Activated CD4-positive, alpha-beta T cell treated with anti-CD3 and anti-CD28 coated beads, Interleukin-2, amount 50 U/mL, for 4 hours (primary cell): ENCODE measurements at regions not wholly inside any gene's neighbourhood (a gene's known extent, or its start where the extent isn't known, plus 50 kb on each side); places are given as distances from the start of the nearest gene placed in this dataset.

ENCODE experiments used
- DNase-seq, 2 experiments: peaks; one replicate each; pipeline ENCODE4 v3.0.0-alpha.2; 2020

DNA sequence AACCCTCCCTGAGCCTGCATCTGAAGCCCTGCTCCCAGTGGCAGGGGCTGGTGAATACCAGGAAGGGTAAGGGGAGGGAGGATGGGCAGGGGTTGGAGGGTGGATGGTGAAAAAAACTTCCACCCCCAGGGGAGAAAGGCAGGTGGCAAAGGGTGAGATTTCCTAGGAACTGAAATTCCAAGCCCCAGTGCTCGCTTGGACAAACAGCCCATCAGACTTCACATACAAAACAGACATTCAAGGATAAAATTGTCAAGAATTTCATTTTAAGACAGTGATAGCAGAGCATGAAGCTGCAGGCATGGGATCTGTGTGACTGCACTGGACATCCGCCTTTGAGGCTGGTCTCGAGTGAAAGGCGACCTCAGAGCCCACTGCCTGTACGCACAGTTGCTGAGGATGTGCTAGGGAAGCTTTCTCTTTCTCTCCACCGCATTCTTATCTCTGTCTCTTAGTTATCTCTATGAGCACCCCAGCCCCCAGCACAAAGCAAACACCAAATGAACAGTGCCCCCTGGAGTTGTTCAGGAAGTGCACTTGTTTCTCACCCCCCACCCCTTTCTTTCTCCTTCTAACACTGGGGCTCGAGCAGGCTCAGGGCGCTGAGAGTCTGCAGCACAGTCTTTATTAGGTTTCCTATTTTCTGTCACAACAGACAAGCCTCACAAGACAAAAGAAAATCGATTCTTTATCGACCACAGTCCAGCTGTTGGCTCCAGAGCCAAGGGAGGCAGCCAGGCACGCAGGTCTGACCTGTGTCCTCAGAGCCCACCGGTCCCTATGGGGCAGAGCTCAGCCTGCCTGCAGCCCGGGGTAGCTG, 237.3 kb upstream of the NCAM1 start:
- DNase-seq = no peak

DNA sequence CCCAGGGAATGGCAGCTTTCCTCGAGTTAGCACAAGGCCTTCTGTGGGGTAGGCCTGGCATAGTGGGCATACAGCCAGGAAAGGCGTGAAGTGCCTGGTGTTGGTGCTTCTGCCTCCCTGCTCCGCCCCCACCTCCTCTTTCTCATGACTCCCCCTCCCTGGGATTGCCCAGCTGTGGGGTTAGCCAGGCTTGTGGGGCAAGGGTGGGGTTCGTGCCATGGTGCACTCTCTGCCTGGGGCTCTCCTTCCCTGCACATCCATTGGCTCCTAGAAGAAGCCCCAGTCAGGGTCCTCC, 236.8 kb upstream of the NCAM1 start:
- DNase-seq = no peak

GRCh38 chr11:112725636-112726035, 235.6 kb upstream of the NCAM1 start:
- no peak for DNase-seq

GRCh38 chr11:112727341-112727841, 233.8 kb upstream of the NCAM1 start:
- no peak for DNase-seq

- no peak for DNase-seq
Observed at GRCh38 chr11:112728288-112728687, 232.9 kb upstream of the NCAM1 start.

DNA sequence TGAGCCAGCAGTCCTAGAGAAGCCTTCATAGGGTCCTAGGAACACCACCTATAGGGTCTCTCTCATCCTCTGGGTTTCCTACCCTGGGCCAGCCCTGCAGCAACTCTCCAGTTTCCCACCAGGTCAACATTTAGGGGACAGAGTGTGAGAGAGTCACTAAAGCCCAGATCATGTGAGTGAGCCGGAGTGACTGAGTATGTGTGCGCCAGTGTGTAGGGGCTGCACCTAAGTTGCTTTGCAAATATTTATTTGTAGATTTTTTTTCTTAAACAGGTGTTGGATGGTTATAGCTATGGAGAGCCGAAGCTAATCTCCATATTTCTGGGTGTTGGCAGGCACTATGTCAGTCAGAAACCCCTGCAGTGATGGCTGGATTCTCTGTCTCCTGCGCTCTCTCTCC, 232.5 kb upstream of the NCAM1 start:
- no peak for DNase-seq

- DNase-seq = no peak
Observed at GRCh38 chr11:112730591-112730990, 230.6 kb upstream of the NCAM1 start.

DNA sequence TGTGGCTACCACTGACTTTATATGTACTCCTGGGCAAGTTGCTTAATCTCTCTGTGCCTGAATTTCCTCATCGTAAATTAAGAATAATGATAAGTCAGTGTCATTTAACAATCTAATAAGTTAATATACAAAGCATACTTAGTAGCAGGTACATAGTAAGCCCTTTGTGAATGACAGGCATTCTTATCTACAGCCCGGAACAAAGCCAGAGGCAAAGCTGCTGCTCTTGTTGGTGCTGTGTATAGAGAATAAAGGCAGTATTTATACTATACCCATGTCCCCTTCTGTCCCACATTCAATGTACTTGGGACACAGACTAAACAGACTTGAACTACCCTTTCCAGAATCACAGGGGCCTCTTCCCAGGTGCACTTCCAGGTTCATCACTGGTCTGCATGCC, 229.7 kb upstream of the NCAM1 start:
- no peak for DNase-seq

DNA sequence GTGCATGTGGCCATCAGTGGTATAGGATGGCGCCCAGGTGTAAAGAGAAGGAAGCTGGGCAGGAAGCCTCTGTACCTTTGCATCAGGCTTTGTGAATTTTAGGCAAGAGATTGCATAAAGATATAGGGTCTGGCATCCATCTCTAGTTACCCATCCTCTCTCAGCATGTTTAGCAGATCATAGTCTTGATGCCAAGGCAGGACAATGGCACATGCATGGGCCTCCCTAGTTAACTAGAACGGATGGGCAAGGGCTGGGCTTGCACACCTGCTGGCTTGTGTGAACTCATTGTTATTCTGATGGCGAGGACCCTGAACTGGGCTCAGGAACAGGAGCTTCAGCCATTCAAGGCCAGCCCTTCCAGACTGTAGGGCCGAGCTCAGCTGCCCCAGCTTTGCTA, 229.2 kb upstream of the NCAM1 start:
- DNase-seq = no peak

DNA sequence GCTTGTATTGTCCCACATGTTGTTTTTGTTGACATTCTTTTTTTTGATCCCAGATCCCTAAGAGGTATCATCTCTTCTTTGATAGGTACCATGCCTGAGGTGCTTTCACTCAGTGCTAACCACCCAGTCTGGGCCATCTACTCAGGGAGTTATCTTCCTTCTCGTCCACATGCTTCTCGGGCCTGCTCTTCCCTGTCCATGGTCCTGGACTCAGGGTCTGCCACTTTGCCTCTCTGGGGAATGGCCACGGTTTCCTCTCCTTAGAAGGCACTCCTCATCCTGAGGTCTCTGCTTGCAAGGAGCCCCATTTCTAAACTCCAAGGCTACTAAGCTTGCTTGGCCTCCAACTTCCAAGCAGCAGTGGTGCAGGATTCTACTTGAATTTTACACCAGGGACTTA, 227.0 kb upstream of the NCAM1 start:
- DNase-seq = no peak

DNA sequence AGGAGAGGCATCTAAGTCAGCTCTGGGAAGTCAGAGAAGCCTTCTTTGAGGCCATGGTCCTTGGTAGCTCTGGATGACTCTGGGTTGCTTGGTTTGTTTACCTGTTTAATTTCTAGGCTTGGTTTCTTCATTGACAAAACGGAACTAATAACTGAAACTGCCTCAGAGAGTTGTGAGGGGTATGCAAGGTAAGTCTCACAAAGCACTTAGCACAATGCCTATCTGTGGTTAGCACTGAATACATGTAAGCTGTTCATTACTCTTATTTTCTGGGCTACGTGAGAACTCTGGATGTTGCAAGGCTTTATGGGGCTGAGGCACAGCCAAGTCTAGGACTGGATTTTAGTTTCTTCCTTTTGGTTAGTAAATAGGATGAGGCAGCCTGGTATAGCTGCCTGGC, 225.8 kb upstream of the NCAM1 start:
- no peak for DNase-seq

DNA sequence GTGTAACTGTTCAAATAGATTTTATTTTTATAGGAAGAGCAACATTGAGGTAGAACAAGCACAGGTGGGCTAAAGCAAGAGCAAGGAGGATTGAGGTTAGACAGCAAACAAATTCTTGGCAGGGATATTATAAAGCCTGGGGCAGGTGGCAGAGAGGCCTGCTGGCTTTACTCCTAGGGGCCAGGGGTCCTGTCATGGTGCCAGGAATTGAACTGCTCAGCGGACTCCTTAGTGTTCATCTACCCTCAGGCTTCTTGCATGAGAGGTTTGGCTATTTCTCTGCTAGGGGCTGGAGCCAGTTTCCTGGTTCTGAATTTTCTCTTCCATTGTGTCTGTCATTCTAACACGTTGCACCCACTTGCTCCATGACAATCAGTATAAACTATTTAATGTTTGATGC, 217.2 kb upstream of the NCAM1 start:
- no peak for DNase-seq

DNA sequence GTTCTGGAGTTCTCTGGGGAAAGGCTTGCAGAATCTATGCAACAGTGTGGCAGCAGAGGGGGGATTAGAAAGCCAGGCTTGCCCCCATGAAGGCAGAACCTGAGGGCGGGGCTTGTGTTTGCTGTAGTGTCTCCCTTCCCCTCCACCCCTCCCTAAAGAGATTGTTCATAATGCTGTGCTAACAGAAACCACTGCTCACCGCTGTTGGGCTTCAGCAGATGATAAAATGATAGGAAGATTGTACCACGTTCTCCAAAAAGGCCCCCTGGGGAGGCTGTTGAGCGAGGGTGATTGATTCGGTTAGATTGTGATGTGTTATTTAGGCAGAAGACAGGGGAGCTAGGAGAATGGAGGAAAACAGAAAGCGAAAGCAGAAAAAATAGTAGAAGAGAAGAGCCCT, 215.2 kb upstream of the NCAM1 start:
- no peak for DNase-seq

DNA sequence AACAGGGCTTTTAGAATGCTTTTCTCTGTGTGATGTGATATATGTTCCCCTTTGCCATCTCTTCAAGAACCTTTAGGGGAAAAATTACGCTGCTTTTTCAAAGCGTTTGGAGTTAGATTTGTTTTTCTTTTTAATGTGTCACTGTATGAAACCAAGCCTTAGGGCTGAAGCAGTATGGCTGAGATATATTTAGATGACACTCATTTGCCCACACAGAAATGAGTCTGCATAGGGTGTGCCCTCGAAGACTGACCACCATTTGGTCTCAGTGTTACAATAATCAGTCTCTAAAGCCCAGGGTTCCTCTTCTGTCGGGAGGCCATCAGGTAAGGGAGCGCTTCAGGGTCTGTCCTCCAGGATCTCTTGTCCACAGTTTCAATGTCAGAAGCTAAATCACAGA, 213.0 kb upstream of the NCAM1 start:
- DNase-seq = no peak

- DNase-seq = no peak
Observed at GRCh38 chr11:112748713-112749543, 212.3 kb upstream of the NCAM1 start.

GRCh38 chr11:112751329-112751728, 209.9 kb upstream of the NCAM1 start:
- DNase-seq = no peak

DNA sequence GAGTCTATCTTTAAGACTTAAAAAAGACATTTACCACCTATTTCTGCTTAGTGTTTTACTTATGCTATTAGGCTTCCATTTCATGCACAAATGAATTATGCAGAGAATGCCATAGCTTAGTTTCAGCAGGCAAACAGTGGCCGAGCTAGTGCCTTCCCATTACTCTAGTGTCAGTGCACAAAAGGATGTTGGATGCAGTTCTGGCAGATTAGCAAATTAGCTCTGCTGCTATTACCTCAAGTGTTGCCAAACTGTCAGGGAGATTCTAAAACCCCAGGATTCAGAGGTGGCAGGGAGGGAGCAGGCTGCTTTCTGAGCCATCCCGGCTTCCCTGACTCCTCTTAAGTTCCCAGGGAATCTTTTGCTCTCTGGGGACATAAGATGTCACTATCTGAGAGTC, 209.4 kb upstream of the NCAM1 start:
- no peak for DNase-seq

GRCh38 chr11:112752563-112752962, 208.7 kb upstream of the NCAM1 start:
- DNase-seq = no peak

GRCh38 chr11:112753706-112754105, 207.5 kb upstream of the NCAM1 start:
- no peak for DNase-seq

DNA sequence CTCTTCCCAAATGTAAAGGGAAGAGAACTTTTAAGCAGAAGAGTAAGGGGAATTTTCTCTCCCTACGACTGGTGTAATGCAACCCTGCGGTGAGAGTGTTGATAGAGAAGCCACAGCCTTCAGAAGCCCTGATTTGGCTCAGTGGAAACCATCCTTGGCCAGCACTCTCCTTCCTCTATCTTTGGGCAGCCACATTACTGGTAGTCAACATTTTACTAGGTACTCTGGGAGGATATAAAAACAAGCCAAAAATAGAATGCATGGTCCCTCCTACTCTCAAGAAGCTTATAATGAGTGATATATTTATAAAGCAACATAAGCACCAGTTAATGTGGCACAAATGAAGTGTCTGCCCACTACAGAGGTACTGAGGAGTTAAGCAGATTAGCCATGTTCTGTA, 201.8 kb upstream of the NCAM1 start:
- DNase-seq = no peak

DNA sequence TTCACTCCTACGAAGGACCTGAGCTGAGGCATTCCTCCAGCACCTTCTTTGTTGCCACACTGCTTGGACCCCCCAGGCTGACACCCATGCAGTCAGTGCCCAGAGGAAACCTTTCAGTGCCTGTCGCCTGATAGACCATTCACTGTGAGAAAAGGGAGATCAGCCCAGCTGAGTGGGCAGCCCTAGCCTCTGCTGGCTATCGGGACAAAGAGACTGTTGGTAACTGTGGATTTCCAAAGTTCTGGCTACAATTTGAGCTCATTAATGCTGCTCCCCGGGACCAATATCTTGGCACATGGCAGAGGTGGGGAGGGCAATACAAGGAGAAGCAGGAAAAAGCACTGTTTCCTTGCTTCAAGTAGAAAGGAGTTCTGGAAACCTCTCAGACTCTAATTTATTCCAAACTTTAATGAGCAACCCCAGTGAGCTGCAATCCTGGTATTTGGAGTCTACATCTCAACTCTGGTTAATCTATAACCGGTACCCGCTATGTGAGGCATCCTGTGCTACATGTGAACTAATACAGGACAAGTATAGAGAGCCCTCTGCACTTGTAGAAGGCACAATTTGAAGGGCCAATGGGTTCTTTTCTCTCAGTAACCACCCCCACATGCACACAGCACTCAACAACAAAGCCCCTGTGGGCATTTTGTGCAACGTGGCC, 200.7 kb upstream of the NCAM1 start:
- no peak for DNase-seq

DNA sequence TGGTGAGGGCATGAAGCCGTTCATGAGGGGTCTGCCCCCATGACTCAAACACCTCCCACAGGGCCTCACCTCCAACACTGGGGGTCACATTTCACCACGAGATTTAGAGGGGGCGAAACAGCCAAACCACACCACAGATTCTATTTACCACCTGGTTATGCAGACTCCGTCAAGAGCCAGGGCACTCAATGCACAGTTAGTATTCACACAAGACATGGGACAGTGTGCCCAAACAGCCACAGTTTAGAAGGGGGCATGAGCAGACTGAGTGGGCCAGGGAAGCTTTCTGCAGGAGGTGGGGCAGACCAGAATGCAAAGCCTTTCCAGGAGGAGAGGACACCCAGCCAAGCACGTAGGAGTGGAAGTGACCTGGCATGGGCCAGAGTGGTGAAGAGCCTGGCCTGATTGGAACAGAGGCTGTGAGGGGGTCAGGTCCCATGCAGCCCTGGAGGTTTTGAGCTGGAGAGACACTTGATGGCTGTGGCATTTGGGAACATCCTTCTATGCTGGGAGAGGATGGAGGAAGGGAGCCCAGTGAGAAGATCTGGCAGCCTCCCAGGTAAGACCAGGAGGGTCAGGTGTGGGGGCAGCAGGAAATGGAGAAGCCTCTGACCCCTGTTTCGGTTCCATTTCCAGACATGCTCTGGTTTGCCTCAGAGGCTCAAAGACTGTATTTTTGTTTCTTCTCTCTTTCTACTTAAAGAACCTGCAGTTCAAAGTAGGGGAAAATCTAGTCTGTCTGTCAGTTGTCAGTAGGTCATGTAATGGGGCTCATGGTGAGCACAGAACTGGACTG, 199.1 kb upstream of the NCAM1 start:
- no peak for DNase-seq

DNA sequence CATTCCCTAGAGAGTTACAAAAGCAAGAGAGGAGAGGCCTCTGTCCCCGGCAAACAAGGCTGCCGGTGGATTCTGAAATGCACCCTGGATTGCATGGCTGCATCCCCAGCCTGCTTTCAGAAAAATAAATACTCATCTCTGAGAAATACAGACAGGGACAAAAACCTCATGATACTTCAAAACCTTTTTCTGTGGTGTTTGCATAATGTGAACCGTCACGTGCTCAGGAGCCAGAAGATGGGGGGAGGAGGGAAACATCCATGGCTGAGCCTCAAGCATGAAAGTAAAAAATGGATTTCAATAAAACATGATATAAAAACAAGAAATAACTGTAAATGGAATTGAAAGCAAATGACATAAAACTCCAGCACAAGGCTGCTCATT, 198.5 kb upstream of the NCAM1 start:
- DNase-seq = no peak
